DMS53 (cell line): ENCODE measurements at regions not wholly inside any gene's neighbourhood (a gene's known extent, or its start where the extent isn't known, plus 50 kb on each side); places are given as distances from the start of the nearest gene placed in this dataset.
"Not testable (repeated sequence)": the region's sequence is repeated elsewhere in the genome, so short reads cannot be mapped to it uniquely, and the experiment has no call there.

ENCODE experiments used
- DNase-seq: peaks from one replicate; lab custom pipeline; 2025; lab: John Stamatoyannopoulos, UW

DNA sequence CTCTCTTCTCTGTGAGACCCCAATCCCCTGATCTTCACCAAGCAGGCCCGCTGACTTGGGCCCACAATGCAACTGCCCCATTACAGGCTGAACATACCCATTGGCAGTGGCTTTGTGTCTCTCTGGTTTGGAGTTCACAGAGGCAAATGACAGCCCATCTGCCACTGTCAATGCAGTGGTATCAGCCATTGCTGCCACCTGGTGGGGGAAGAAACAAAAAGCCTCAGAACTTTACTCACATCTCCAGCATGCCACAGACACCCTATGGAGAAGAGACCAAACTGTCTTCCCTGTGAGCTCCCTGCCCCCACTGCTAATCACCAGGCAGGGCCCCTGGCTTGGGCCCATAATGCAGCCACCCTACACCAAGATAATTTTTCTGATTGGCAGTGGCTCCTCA, 729.3 kb upstream of the ACTRT1 start:
- peak; percentile 80 for DNase-seq

DNA sequence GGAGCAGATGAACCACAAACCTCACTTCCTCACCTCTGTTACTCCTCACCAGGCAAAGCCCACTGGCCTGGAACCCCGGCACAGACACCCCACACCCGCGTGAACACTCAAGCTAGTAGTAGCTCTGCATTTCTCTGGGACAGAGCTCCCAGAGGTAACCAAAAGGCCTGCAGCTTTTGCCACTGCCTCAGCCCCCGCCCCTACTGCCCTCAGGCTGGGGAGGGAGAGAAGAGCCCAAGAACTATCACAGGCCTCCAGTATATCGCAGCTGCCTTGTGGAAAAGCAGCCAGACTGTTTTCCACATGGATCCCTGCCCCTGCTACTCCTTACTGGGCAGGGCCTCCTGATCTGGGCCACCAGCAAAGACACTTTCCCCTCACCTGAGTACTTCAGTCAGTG, 728.7 kb upstream of the ACTRT1 start:
- no peak for DNase-seq

DNA sequence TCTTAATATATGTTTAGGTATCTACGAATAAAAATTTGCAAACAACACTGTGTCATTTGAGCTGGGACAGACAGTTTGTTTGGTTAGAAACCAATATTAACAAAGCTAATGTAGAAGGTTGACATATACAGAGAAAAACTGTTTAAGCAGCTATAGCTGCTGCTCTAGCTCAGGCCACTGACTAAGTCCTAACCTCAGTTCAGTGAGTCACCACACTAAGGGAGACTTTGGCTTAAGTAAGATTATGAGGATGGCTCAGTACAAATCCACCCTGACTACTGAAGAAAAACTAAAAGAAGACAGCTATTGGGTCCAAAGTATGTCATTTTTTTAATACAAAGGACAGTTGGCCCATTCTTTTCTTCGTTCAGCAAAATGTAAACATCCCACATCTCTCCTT, 717.3 kb upstream of the ACTRT1 start:
- DNase-seq: no peak

DNA sequence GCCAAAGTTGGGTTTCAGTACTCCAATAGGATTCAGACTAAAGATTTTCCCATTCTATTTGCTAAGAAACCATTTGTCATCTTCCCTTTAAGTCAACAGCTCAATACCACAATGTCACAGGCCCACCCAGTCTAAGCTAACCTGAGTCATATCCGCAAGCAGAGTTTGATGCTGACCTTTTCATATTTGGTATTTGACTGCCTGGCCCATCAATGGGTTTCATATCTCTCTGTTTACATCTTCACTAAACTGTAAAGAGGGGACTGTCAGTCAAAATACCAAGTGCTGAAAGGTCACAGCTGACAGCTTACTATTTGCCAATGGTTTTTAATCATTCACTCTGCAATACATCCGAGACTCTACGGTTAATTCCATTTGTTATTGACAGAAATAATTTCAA, 707.5 kb upstream of the ACTRT1 start:
- DNase-seq: peak; percentile 3

DNA sequence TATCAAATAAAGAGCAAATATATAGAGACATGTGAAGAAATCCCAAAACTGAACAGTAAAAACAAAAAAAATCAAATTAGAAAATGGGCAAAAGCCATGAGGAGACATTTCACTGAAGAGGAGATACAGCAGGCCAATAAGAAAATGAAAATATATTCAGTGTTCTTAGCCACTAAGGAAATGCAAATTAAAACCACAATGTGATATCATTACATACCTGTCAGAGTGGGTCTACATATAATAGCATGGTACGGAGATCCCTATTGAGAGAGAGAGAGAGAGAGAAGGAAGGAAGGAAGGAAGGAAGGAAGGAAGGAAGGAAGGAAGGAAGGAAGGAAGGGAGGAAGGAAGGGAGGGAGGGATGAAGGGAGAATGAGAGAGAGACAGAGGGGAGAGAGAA, 707.0 kb upstream of the ACTRT1 start:
- DNase-seq: no peak

DNA sequence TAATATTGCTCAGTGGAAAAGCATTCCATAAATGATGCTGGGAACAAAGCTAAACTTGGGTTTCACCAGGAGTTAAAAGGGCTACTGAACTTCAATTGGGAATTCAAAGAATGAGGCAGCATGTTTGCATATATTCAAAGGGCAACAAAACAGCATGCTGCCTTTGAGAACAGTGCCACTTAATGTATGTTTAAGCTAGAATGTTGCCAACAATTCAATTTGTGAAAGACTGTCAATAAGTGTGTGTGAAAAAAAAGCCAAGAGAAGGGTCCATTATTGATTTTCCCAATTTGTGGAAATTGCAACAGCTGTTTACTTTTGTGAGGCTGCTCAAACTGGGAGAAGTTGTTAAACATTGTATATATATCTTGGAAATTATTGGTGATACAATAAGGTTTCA, 701.9 kb upstream of the ACTRT1 start:
- DNase-seq: no peak

DNA sequence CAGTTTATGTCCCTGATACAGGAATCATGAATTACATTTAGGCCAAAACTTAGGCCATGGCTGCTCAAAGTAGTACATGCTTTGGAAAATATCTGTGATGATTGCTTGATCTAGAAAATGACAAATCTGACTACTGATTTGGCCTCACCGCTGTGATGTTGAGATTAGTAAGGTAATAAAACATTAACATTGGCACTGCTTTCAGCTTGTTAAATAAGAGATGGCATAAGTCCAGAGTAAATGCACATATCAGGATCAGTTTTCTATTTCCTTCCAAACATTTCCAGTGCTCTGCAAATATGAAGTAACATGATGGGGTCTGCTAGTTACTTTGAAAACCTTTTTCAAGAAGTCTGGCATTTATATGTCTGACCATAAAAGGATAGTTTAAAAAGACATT, 687.3 kb upstream of the ACTRT1 start:
- DNase-seq: no peak

DNA sequence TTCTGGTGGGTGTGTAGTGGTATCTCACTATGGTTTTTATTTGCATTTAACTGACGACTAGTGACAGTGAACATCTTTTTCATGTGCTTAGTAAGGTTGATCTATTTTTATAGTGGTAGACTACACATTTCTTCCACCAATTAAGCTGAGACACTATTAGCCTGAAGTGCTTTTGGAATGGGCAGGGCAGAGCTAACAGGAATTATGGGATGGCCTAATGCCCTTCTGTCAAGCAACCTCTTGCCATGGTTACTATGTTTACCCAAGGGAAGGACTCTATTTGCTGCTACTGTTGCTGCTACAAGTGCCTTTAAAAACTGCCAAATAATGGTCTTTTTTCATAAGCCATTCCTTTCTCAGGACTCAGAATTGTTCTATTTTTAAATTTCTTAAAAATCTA, 676.7 kb upstream of the ACTRT1 start:
- no peak for DNase-seq

DNA sequence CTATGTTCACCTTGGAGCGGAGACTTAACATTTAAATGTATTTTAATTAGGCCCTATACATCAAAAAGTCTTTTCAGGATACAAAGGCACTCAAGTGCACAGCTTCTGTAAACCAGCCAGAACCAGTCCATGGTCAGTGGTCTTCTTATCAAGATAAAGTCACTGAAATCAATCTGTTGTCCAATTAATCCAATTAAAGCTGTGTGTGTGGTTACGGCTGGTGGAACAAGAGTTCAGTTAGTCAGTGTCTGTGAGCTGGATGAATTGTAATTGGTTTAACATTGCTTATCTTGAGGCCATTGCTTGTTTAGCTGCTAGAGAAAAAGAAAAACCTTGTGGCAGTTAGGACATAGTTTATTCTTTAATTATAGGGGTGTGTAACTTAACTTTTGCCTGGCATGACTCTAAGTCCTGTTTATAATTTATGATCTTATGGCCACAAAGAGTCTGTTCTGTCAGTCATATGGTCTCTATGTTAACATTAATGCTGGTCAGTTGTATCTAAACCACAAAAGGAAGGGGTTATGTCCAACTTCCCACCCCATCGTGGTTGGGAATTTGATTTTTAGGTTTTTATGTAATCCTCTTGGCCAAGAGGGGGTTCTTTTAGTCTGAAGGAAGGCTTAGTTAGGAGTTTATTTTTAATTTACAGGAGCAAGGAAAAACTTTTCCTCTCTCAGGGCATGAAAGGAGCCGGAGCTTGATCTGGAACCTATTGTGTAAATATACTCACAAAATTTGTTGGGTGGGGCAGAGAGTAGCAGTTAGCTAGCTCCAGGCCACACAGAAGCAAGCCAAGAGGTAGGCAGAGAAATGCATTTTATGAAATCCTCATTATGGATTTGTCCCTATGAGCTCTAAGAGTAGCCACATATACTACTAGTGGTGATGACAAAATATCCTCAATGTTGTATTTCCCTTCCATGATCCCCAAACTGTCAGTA, 665.7 kb upstream of the ACTRT1 start:
- no peak for DNase-seq

DNA sequence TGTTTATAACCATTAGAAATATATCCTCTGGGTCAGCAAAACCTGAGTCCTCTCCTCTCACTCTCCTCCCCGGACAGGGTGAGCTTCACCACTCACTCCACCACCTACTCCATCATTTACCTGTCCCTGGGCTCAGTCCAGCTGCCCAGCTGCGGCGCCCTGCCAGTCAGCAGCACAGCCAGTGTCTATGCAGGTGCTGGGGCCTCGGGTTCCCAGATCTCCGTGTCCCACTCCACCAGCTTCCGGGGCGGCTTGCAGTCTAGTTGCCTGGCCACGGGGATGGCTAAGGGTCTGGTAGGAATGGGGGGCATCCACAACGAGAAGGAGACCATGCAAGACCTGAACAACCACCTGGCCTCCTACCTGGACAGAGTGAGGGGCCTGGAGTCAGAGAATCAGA, 662.2 kb upstream of the ACTRT1 start:
- DNase-seq: no peak

DNA sequence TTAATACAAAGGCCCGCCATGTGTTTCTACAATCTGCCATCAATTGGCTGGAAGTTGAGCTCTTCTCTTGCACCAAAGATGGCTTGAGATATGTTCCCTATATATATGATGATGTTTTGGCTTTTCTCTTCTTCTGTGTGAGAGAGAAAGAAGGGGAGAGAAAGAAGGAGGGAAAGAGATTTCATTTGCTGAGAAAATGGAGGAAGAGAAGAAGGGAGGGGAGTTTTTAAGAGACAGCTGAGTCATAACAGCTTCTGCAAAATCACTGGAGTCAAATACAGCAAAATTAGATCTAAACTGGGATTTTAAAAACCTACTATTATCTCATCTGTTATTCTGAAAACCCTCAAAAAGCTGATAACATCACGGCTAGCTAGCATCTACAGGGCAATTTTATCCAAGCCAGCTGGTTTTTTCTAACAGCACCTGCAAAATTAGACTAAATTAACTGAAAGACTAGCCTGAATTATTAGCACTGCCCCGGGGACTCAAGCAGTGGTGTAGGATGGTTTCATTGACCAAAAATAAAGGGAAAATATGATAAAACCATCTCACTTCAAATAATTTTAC, 647.6 kb upstream of the ACTRT1 start:
- no peak for DNase-seq

DNA sequence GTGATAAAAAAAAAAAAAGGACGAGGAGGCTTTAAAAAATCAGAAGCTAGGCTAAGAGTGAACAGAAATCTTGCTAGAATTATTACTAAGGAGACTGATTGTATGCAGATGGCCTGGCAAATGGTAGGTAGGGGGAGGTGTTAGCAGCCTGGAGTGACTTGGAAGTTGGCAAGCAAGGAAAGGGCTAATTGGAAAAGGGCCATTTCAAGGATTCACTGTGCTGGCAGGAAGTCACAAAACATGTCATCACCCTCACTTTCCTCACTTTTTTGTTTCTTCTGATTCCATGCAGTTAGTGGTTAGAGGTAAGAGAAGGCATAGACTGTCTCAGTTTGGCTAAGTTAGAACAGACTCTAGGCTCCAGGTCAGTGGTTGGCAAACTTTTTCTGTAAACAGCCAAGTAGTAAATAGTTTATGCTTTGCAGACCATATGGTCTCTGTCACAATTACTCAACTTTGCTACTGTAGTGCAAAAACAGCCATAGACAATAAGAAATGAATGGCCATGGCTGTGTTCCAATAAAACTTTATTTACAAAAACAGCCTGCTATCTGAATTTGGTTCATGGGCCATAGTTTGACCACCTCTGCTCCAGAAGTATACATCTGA, 646.5 kb upstream of the ACTRT1 start:
- no peak for DNase-seq

DNA sequence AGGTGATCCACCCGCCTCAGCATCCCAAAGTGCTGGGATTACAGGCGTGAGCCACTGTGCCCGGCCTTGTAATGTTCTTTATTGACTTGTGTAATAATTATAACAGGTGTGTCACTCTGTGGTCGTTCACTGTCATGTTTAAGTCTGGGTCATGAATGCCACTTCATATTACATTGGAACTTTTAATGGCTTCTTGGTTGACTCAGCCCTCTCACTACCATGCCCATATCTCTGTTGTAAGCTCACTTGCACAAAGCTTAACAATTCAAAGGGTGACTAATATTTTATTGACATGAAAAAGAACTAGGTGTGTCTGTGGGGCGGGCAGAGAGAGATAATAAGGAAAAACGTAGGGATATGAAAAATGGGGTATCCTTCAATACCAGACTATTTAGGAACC, 639.7 kb upstream of the ACTRT1 start:
- no peak for DNase-seq

DNA sequence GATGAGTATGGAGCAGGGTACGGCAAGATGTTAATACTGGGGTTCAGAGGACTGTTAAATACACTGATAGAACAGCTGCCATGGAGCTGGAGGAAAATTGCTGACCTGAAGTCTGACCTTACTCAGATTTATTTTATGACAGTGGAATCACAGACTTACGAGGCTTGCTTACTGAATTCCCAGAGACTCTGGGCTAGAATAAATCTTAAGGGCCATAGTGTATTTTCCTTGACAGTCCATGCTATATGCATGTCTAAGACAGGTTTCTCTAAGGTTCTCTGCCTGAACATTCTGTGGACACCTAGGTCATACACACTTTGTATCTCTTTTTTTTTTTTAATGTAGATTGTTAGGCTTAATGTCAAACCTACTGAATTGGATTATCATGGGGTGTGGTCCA, 633.2 kb upstream of the ACTRT1 start:
- no peak for DNase-seq

DNA sequence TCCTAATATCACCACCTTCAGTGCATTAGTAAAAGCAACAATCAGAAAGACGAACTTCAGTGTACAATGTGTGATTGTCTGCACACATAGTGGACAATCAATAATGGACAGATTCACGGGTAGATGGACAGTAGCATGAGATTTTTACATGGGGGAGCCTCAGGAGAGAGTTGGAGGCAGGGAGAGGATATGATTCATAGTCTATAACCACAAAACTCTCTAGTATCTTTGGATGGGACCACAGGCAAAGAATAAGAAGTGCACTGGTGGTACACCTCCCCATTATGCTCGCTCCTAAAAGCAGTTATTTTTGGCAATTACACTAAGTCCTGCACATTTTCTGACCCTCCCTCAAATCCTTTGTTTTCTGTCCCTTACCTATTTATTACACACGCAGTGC, 624.4 kb upstream of the ACTRT1 start:
- DNase-seq: no peak

DNA sequence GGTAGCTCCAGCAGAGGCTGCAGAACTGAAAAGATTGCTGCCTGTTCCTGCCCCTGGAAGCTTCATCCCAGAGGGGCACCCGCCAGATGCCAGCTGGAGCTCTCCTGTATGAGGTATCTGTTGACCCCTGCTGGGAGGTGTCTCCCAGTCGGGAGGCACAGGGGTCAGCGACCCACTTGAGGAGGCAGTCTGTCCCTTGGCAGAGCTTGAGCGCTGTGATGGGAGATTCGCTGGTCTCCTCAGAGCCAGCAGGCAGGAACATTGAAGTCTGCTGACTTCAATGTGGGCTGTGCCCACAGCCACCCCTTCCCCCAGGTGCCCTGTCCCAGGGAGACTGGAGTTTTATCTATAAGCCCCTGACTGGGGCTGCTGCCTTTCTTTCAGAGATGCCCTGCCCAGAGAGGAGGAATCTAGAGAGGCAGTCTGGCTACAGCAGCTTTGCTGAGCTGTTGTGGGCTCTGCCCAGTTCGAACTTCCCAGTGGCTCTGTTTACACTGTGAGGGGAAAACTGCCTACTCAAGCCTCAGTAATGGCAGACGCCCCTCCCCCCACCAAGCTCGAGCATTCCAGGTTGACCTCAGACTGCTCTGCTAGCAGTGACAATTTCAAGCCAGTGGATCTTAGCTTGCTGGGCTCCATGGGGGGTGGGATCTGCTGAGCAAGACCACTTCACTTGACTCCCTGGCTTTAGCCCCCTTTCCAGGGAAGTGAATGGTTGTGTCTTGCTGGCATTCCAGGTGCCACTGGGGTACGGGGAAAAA, 622.3 kb upstream of the ACTRT1 start:
- not testable (repeated sequence) for DNase-seq

DNA sequence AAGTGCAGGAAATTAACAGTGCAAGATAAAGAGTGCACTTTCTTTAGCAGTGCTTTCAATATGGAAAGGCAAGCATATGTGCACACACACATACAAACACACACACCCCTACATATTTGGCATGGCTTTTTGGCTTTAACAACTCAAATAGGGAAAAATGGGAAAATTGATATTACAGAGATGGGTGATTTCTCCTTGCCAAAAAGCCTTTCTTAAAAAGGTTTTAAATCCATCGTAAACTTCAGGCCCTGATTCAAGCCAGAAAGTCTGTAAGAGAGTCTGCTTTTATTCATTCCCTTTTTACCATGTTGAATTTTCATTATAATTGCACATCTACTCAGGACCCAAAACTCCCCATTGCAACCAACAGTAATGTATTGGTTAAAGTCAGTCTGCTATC, 612.0 kb upstream of the ACTRT1 start:
- no peak for DNase-seq

DNA sequence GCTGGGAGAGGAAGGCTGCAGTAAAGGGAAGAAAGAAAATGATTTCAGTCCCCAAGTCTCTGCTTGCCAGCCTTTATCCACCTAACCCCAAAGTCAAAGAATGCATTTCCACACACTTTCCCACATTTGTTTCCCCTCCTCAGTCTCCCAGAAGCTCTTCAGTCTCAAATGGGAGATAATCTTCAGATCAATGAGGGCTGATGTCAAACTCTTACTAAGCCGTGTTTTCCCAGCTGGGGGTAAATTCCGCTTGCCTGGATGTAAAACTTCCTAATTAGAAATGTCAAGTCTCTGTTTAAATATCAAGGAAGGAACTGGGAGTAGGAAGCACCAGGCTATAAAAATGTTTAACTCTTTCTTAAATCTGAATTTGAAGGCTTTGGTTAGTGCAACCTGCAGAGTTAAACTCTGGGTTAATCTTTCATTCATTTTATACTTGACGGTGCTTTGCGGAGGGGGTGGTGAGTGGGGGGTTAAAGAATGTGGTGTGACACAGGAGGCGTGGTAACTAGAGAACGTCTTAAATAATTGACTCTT, 601.4 kb upstream of the ACTRT1 start:
- DNase-seq: no peak

DNA sequence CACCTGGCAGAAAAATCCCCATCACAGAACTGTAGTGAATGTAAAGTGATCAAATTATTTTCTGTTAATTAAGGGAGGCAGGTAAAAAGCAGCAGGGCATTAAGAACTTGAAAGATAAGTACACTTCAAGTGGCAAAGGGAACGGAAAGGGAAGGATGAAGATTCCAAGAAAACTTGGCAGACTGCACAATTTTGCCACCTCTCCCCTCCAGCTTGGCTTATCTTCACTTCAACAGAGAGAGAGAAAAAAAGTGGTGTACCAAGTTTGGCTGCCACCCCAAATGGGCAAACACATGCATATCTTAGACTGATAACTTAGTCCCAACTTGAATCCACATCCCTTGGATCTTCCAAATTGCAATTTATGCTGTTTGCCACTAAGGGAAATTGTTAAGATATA, 598.1 kb upstream of the ACTRT1 start:
- DNase-seq: no peak

DNA sequence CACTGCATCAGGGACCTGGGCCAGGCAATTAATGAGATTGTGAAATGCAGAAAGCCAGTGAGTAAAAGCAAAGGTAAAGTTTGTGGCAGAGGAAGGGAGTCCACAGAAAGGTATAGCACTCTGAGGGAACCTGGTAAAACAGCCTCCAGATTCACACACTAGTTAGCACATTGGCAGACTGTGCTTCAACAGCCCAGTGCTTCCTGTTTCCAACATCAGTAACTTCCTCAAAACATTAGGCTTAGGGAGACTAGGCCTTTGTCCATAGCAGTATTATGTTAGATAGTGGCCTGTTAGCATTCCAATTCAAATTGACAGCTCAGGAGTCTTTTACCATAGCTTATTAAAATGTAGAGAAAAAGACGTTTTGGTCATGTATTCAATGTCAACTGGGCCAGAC, 582.6 kb upstream of the ACTRT1 start:
- DNase-seq: no peak

DNA sequence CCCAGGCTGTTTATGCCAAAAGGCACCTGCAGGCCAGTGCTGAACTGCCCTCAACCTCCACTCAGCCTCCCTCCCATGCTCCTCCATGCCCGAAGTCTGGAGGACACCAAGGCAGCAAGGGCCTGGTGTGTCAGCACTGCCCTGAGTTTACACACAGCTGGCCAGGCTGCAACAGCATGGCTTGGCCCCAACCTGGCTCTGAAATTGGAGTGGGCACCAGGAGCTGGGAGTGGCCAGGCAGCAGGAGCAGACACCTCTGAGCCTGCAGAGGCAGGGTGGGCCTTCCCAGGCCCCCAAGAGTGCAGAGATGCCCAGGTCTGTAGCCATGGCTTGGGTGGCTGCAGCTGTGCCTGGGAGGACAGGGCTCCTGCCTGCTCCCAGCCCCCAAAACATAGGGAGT, 571.2 kb upstream of the ACTRT1 start:
- no peak for DNase-seq

DNA sequence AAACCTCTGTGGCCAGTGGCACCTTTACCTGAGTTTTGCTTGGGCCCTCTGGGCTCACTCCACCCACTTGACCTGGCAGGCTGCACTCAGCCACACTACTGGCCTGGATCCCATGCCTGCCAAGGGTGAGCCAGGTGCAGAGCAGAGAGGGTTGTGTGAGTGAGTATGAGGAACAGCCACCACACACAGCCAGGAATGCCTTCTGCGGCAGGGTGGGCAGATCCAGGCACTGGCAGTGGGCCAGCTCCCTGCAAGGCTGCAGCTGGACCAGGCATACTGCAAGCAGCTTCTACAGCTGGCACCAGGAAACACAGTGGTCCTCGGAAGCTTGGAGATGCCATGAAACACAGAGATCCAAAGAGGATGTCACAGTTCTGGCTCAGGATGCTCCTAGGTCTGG, 570.1 kb upstream of the ACTRT1 start:
- DNase-seq: no peak
